CD14-positive monocyte (primary cell): ENCODE measurements at regions not wholly inside any gene's neighbourhood (a gene's known extent, or its start where the extent isn't known, plus 50 kb on each side); places are given as distances from the start of the nearest gene placed in this dataset.
"Not testable (repeated sequence)": the region's sequence is repeated elsewhere in the genome, so short reads cannot be mapped to it uniquely, and the experiment has no call there.

ENCODE experiments used
- DNase-seq, 3 donors: peaks; one replicate each; pipeline ENCODE4 v3.0.0-alpha.2; 2011 to 2022
- H2AFZ ChIP-seq: 2 replicates; pipeline ENCODE4 v1.6.0; 2012; ENCODE audit warnings: mild to moderate bottlenecking, low read depth, low read length, inconsistent platforms; ENCODE audit not compliant: insufficient read depth, poor library complexity, severe bottlenecking
- H3K27ac ChIP-seq, 2 donors: 1 replicate in 1 of 2; 2 replicates in 1 of 2; pipeline ENCODE4 v1.5.1; 2012 to 2013; ENCODE audit warnings: low read length in 2 of 2, control low read depth in 1 of 2, inconsistent platforms in 1 of 2, low read depth in 1 of 2, mild to moderate bottlenecking in 1 of 2
- H3K27me3 ChIP-seq, 2 donors: one replicate each; pipeline versions ENCODE4 v1.6.0 to v1.6.1; 2011 to 2013; ENCODE audit warnings: low read length in 2 of 2; ENCODE audit not compliant: control insufficient read depth in 2 of 2, insufficient read depth in 2 of 2
- H3K36me3 ChIP-seq, 2 donors: replicated peaks in 1 of 2; 1 replicate in 1 of 2; 2 replicates in 1 of 2; pipeline versions ENCODE4 v1.5.1 to v1.6.1; 2012 to 2013; ENCODE audit warnings: low read length in 2 of 2, control low read depth in 1 of 2, inconsistent platforms in 1 of 2, mild to moderate bottlenecking in 1 of 2; ENCODE audit not compliant: insufficient read depth in 2 of 2, control insufficient read depth in 1 of 2
- H3K4me1 ChIP-seq, 2 donors: 1 replicate in 1 of 2; 2 replicates in 1 of 2; pipeline versions ENCODE4 v1.5.1 to v1.6.1; 2012 to 2013; ENCODE audit warnings: low read length in 2 of 2, control low read depth in 1 of 2, inconsistent platforms in 1 of 2, mild to moderate bottlenecking in 1 of 2, moderate library complexity in 1 of 2; ENCODE audit not compliant: insufficient read depth in 2 of 2, control insufficient read depth in 1 of 2
- H3K4me2 ChIP-seq: replicated peaks from 2 replicates; pipeline ENCODE3; 2012; ENCODE audit warnings: low read length, moderate library complexity, mild to moderate bottlenecking; ENCODE audit not compliant: poor library complexity, severe bottlenecking; ENCODE audit errors: extremely low read depth
- H3K4me3 ChIP-seq, 3 experiments: fragments of 200-600 bp in 1 of 3; sonication (generic) in 1 of 3; replicated peaks in 1 of 3; 1 replicate in 2 of 3; 2 replicates in 1 of 3; pipeline ENCODE4 v1.5.1; 2011 to 2013; ENCODE audit warnings: low read length in 3 of 3, mild to moderate bottlenecking in 3 of 3, control low read depth in 2 of 3, low read depth in 2 of 3, inconsistent platforms in 1 of 3, moderate library complexity in 1 of 3
- H3K79me2 ChIP-seq: 2 replicates; pipeline ENCODE4 v1.6.0; 2012; ENCODE audit warnings: mild to moderate bottlenecking, control low read depth, inconsistent platforms, low read length, moderate library complexity; ENCODE audit not compliant: insufficient read depth
- H3K9ac ChIP-seq: 2 replicates; pipeline ENCODE4 v1.6.0; 2017; ENCODE audit warnings: low read length, mild to moderate bottlenecking; ENCODE audit not compliant: insufficient read depth, poor library complexity, severe bottlenecking
- H3K9me3 ChIP-seq, 2 donors: replicated peaks in 1 of 2; 1 replicate in 1 of 2; 2 replicates in 1 of 2; pipeline versions ENCODE4 v1.5.1 to v1.6.1; 2012 to 2013; ENCODE audit warnings: low read length in 2 of 2, control low read depth in 1 of 2; ENCODE audit not compliant: control insufficient read depth in 1 of 2, insufficient read depth in 1 of 2
- H4K20me1 ChIP-seq: 2 replicates; pipeline ENCODE4 v1.6.0; 2012; ENCODE audit warnings: mild to moderate bottlenecking, low read length, control low read depth, moderate library complexity; ENCODE audit not compliant: insufficient read depth
- H3K27ac Mint-ChIP-seq, 7 donors: one replicate each; pipeline ENCODE4 v1.8.0; 2020; ENCODE audit warnings: mild to moderate bottlenecking in 7 of 7, mixed read lengths in 7 of 7, moderate library complexity in 6 of 7, inconsistent platforms in 2 of 7
- H3K27me3 Mint-ChIP-seq, 3 donors: one replicate each; pipeline ENCODE4 v1.8.0; 2021 to 2022; ENCODE audit warnings: low read depth in 3 of 3, mild to moderate bottlenecking in 3 of 3, mixed read lengths in 3 of 3, moderate library complexity in 3 of 3, inconsistent platforms in 1 of 3
- H3K36me3 Mint-ChIP-seq, 2 donors: one replicate each; pipeline ENCODE4 v1.8.0; 2020; ENCODE audit warnings: mixed read lengths in 2 of 2, inconsistent platforms in 1 of 2, mild to moderate bottlenecking in 1 of 2
- H3K4me1 Mint-ChIP-seq: one replicate; pipeline ENCODE4 v1.8.0; 2020; ENCODE audit warnings: mild to moderate bottlenecking, mixed read lengths
- H3K4me3 Mint-ChIP-seq, 2 donors: one replicate each; pipeline ENCODE4 v1.8.0; 2020; ENCODE audit warnings: mild to moderate bottlenecking in 2 of 2, mixed read lengths in 2 of 2, moderate library complexity in 1 of 2
- H3K9me3 Mint-ChIP-seq, 7 donors: one replicate each; pipeline ENCODE4 v1.8.0; 2020 to 2022; ENCODE audit warnings: mixed read lengths in 7 of 7, mild to moderate bottlenecking in 6 of 7, moderate library complexity in 6 of 7, inconsistent platforms in 2 of 7
- WGBS: methylation state at CpG from one replicate; pipeline ENCODE4 v1.1.5; 2013; ENCODE audit warnings: missing lambda C conversion rate; ENCODE audit not compliant: insufficient coverage; 5-methylcytosine and 5-hydroxymethylcytosine counted together
- intact Hi-C, 2 donors: fragments of 100-400 bp; cut with micrococcal nuclease; formaldehyde crosslinking; loops; one replicate each; pipeline versions ENCODE4 v1.15.0 to v1.15.1; 2023
- TF ChIP-seq, protein P1 (sequence below): fragments of 200-600 bp; IDR thresholded peaks from one replicate; pipeline ENCODE4 v1.8.0; 2022; ENCODE audit warnings: antibody characterized with exemption, mild to moderate bottlenecking

DNA sequence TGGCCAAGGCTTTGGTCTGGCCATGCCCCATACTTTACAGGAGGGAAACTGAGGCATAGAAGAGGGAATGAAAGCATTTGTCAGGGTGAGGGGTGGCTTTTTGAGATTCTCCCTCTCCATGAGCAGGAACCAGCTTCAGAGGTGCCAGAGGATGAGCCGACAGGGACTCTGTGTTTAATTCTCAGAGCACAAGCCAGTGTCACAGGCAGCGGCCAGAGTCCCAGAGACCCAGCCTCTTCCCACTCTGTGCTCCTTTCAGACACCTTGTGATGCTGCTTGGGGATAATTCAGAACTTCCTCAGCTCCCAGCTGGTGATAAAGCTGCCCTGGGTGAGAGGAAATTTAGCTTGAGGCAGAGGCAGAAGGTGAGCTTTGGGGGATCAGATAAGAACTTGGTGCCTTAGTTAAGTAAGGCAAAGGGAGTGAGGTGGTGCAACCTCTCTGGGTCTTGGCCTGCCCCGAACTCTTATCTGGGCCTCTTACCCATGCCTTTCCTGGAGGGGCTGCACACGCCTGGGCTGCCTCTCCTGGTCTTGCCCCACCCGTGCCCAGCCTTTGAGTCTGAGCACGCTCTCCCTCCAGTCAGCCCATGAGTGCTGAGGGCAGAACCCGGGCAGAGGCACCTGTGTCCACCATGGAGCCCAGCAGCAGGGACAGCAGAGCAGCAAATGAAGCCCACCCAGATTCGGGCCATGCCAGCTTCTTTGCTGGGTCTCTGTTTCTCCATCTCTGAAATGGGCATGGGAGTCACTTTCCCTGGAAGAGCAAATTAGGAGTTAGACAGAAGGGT is 175.6 kb upstream of the C1orf174 start:
- Histone ChIP-seq H3K4me2 (no peak overlapping the region), H3K4me1 (no peaks in the 10 kb centered on the region), H3K9me3 (peaks cover 0 to 10% of the 10 kb centered on the region in 2 donors), H3K36me3 (no peaks in the 10 kb centered on the region), H4K20me1 (no peaks in the 10 kb centered on the region), H3K27ac (no peak overlapping the region), H3K4me3 (no peak overlapping the region), H2AFZ (no peak overlapping the region), H3K27me3 (no peaks in the 10 kb centered on the region), H3K79me2 (no peaks in the 10 kb centered on the region), H3K9ac (no peak overlapping the region)
- no peaks in the 10 kb centered on the region for H3K36me3 Mint-ChIP-seq
- H3K9me3 Mint-ChIP-seq, result peaks cover 0 to 17% (median 9%) of the 10 kb centered on the region in 7 donors
- H3K4me3 Mint-ChIP-seq, result no peak overlapping the region
- peaks cover 6 to 7% (median 6%) of the 10 kb centered on the region in 3 donors for H3K27me3 Mint-ChIP-seq
- TF ChIP-seq, protein P1, sequence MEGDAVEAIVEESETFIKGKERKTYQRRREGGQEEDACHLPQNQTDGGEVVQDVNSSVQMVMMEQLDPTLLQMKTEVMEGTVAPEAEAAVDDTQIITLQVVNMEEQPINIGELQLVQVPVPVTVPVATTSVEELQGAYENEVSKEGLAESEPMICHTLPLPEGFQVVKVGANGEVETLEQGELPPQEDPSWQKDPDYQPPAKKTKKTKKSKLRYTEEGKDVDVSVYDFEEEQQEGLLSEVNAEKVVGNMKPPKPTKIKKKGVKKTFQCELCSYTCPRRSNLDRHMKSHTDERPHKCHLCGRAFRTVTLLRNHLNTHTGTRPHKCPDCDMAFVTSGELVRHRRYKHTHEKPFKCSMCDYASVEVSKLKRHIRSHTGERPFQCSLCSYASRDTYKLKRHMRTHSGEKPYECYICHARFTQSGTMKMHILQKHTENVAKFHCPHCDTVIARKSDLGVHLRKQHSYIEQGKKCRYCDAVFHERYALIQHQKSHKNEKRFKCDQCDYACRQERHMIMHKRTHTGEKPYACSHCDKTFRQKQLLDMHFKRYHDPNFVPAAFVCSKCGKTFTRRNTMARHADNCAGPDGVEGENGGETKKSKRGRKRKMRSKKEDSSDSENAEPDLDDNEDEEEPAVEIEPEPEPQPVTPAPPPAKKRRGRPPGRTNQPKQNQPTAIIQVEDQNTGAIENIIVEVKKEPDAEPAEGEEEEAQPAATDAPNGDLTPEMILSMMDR, result no peak
- no peaks in the 10 kb centered on the region for H3K4me1 Mint-ChIP-seq
- WGBS, result 79% methylated on average over 7 of the region's 8 CpGs
- no peak for DNase-seq
- intact Hi-C loops, result no loop called here
- H3K27ac Mint-ChIP-seq, result no peak overlapping the region

DNA sequence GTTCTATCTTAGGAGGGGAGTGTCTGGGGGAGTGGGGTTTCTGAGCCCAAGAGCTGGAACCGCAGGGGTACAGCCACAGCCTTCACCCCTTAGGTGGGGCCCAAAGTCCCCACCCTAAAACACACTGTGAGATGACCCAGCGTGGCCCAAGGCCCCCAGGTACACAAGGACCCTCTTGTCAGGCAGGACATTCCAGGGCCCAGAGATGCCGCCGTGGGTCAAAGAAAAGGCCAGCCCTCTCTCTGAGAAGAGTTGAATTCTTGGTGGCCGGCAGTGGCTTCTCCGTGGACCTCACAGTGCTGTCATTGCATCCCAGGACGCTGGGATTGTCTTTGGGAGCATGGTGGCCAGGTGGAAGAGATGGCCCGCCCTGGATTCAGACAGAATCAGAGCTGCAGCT is 176.3 kb upstream of the C1orf174 start:
- peaks cover 2 to 22% (median 10%) of the 10 kb centered on the region in 7 donors for H3K9me3 Mint-ChIP-seq
- Histone ChIP-seq H4K20me1 (no peaks in the 10 kb centered on the region), H3K4me1 (no peaks in the 10 kb centered on the region), H3K9ac (no peak overlapping the region), H2AFZ (no peak overlapping the region), H3K9me3 (peaks cover 0 to 10% of the 10 kb centered on the region in 2 donors), H3K36me3 (no peaks in the 10 kb centered on the region), H3K27me3 (no peaks in the 10 kb centered on the region), H3K27ac (no peak overlapping the region), H3K4me3 (no peak overlapping the region), H3K4me2 (no peak overlapping the region), H3K79me2 (no peaks in the 10 kb centered on the region)
- no peak overlapping the region for H3K27ac Mint-ChIP-seq
- no peak for DNase-seq
- intact Hi-C loops, result no loop called here
- 82% methylated on average over 6 of the region's 8 CpGs for WGBS
- no peaks in the 10 kb centered on the region for H3K4me1 Mint-ChIP-seq
- H3K36me3 Mint-ChIP-seq, result no peaks in the 10 kb centered on the region
- TF ChIP-seq, protein P1, result no peak
- H3K4me3 Mint-ChIP-seq, result no peak overlapping the region
- peaks cover 6 to 7% (median 7%) of the 10 kb centered on the region in 3 donors for H3K27me3 Mint-ChIP-seq

DNA sequence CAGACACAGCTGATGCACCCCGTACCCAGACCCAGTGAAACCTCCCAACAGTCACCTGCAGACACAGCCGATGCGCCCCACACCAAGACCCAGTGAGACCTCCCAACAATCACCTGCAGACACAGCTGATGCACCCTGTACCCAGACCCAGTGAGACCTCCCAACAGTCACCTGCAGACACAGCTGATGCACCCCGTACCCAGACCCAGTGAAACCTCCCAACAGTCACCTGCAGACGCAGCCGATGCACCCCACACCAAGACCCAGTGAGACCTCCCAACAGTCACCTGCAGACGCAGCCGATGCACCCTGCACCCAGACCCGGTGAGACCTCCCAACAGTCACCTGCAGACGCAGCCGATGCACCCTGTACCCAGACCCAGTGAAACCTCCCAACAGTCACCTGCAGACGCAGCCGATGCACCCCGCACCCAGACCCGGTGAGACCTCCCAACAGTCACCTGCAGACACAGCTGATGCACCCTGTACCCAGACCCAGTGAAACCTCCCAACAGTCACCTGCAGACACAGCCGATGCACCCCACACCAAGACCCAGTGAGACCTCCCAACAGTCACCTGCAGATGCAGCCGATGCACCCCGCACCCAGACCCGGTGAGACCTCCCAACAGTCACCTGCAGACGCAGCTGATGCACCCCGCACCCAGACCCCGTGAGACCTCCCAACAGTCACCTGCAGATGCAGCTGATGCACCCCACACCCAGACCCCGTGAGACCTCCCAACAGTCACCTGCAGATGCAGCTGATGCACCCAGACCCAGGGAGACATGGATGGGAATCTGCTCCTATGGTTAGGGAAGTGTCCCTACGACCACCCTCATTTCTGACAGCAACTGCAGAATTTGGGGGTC is 178.3 kb upstream of the C1orf174 start:
- H3K27ac ChIP-seq, H3K9ac ChIP-seq, intact Hi-C loops, H3K27me3 Mint-ChIP-seq, H3K36me3 ChIP-seq, H3K79me2 ChIP-seq, H3K4me3 ChIP-seq, H3K27me3 ChIP-seq, H3K36me3 Mint-ChIP-seq, H3K4me3 Mint-ChIP-seq, H3K9me3 ChIP-seq, DNase-seq, H3K4me1 Mint-ChIP-seq, H3K4me1 ChIP-seq, H4K20me1 ChIP-seq, H3K27ac Mint-ChIP-seq, H3K4me2 ChIP-seq, H2AFZ ChIP-seq: not testable (repeated sequence)
- 86% methylated on average over 15 of the region's 24 CpGs for WGBS
- H3K9me3 Mint-ChIP-seq, result peaks cover 2 to 23% (median 10%) of the 10 kb centered on the region in 7 donors
